Thymus (tissue), 11 donors: ENCODE measurements at regions not wholly inside any gene's neighbourhood (a gene's known extent, or its start where the extent isn't known, plus 50 kb on each side); places are given as distances from the start of the nearest gene placed in this dataset.

ENCODE experiments used
- DNase-seq, 9 donors: peaks; one replicate each; pipeline ENCODE4 v3.0.0-alpha.2; 2013; ENCODE audit warnings: low spot score in 9 of 9, low read depth in 6 of 9, missing footprints in 1 of 9
- H3K27ac ChIP-seq, 2 donors: one replicate each; pipeline ENCODE4 v1.5.1; 2013; ENCODE audit warnings: control low read depth in 1 of 2, low read depth in 1 of 2, low read length in 1 of 2, mild to moderate bottlenecking in 1 of 2, moderate library complexity in 1 of 2
- H3K27me3 ChIP-seq, 2 donors: one replicate each; pipeline ENCODE4 v1.5.1; 2013; ENCODE audit warnings: low read length in 1 of 2; ENCODE audit not compliant: control insufficient read depth in 2 of 2, insufficient read depth in 1 of 2
- H3K36me3 ChIP-seq, 2 donors: one replicate each; pipeline ENCODE4 v1.5.1; 2013; ENCODE audit warnings: low read length in 1 of 2, mild to moderate bottlenecking in 1 of 2, moderate library complexity in 1 of 2; ENCODE audit not compliant: control insufficient read depth in 2 of 2, insufficient read depth in 2 of 2
- H3K4me1 ChIP-seq, 2 donors: one replicate each; pipeline ENCODE4 v1.5.1; 2013; ENCODE audit warnings: low read length in 2 of 2; ENCODE audit not compliant: control insufficient read depth in 2 of 2, insufficient read depth in 2 of 2
- H3K4me3 ChIP-seq, 2 donors: one replicate each; pipeline ENCODE4 v1.5.1; 2013; ENCODE audit warnings: low read length in 2 of 2, control low read depth in 1 of 2, mild to moderate bottlenecking in 1 of 2
- H3K9me3 ChIP-seq, 2 donors: one replicate each; pipeline ENCODE4 v1.5.1; 2013; ENCODE audit warnings: low read length in 1 of 2, mild to moderate bottlenecking in 1 of 2; ENCODE audit not compliant: control insufficient read depth in 2 of 2, insufficient read depth in 1 of 2
- WGBS: extraction: QIAGEN DNeasy Blood & Tissue Kit; methylation state at CpG from one replicate; pipeline ENCODE4 v1.1.7; 2013; 5-methylcytosine and 5-hydroxymethylcytosine counted together
- donor health status: healthy.

DNA sequence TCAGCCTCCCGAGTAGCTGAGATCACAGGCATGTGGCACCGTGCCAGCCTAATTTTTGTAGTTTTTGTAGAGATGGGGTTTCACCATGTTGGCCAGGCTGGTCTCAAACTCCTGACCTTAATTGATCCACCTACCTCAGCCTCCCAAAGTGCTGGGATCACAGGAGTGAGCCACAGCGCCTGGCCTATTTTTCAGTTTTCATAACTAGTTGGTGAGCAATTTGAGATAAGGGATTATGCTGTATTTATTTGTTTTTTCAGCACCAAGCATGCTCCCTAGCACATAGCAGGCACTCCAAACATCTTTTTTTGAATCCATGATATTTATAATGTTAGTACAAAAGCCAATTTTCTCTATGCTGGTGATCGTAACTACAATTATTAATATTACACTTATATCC, 541.2 kb downstream of the SNAPC1 start:
- Histone ChIP-seq H3K9me3 (no peaks in the 10 kb centered on the region), H3K4me1 (no peaks in the 10 kb centered on the region), H3K36me3 (no peaks in the 10 kb centered on the region), H3K27me3 (no peaks in the 10 kb centered on the region), H3K27ac (no peak overlapping the region), H3K4me3 (no peak overlapping the region)
- WGBS: 92% methylated on average over 4 of the region's 4 CpGs
- DNase-seq: no peak

DNA sequence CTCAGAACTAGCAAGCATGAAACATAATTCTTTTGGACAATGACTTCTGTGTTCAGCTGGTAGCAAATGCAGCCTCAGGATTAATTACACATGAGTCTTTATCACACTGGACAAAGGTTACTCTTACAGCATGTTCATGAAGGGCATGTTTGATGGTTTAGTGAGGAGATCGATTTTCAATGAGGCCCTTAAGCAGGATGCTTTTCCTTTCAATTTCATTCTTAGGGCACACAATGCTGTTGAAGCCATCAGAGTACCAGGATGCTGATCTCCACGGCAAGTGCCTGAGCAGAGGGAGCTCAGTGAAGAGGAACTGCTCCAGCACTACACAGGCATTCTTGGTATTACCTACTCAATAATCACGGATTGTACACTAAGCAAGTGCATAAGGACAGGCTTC, 542.0 kb downstream of the SNAPC1 start:
- no peaks in the 10 kb centered on the region for H3K9me3 ChIP-seq
- no peaks in the 10 kb centered on the region for H3K4me1 ChIP-seq
- no peak for DNase-seq
- WGBS: 85% methylated on average over 3 of the region's 3 CpGs
- no peak overlapping the region for H3K4me3 ChIP-seq
- no peaks in the 10 kb centered on the region for H3K36me3 ChIP-seq
- H3K27me3 ChIP-seq: no peaks in the 10 kb centered on the region
- no peak overlapping the region for H3K27ac ChIP-seq

DNA sequence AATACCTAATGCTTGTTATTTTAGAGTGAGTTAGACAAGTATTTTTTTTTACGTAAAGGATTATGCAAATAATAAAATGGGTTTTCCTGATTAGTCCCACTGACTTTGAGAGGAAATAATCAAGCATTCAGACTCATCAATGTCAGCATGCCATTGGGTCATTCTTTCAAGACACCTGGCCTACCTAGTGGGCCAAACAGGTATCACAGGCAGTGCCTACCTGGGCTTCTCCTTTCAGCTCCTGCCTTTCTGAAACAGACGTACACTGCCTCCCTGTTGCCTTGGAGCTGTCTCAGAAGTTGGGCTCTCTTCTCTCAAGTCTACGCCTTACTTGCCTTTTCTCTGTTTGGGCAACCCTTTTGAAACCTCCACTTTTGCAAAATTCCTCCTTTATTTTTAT, 545.6 kb downstream of the SNAPC1 start:
- Histone ChIP-seq H3K36me3 (no peaks in the 10 kb centered on the region), H3K4me3 (no peak overlapping the region), H3K27me3 (no peaks in the 10 kb centered on the region), H3K4me1 (no peaks in the 10 kb centered on the region), H3K9me3 (no peaks in the 10 kb centered on the region), H3K27ac (no peak overlapping the region)
- DNase-seq: no peak
- WGBS: 97% methylated on average over 3 of the region's 3 CpGs

DNA sequence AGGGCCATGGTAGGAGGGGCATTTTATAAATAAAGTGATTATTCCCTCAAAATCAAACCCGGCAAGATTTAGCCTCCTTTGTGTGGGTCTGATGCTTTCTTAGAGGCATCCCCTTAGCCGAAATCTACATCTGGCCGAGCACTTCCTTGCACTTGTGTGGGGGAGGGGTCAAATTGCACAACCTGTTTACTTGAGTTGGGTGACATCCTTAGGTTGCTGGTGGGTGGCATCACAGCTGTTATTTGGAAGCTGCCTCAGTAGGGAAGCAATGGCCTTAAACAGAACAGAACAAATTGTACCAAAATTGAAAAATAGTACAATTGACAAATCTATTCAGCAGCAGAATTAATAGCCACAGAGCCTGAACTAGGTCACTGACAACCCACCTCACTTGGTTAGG, 546.1 kb downstream of the SNAPC1 start:
- Histone ChIP-seq H3K27me3 (no peaks in the 10 kb centered on the region), H3K36me3 (no peaks in the 10 kb centered on the region), H3K9me3 (no peaks in the 10 kb centered on the region), H3K4me3 (no peak overlapping the region), H3K27ac (no peak overlapping the region), H3K4me1 (no peaks in the 10 kb centered on the region)
- no peak for DNase-seq
- 78% methylated on average over 3 of the region's 3 CpGs for WGBS

DNA sequence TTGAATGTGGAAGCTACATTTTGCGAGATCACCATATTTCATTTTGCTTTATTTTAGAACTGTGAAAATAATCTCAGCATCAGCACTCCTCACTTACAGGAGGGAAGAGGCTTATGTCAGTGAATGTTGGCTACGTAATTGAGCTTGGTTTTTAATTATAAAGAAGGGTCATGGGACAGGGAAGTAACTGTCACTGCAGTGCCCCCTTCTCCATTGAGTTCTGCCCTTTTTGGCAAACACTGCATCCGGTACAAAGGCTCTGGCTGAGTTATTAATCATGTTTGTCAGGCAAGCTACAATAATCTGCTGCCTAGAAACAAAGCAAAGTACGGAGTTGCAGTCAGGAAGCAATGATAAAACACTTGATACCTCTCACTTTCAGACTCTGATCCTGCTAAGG, 546.7 kb downstream of the SNAPC1 start:
- H3K27me3 ChIP-seq: no peaks in the 10 kb centered on the region
- H3K4me3 ChIP-seq: no peak overlapping the region
- WGBS: 34% methylated on average over 4 of the region's 4 CpGs
- DNase-seq: no peak
- H3K9me3 ChIP-seq: no peaks in the 10 kb centered on the region
- H3K4me1 ChIP-seq: no peaks in the 10 kb centered on the region
- H3K27ac ChIP-seq: no peak overlapping the region
- H3K36me3 ChIP-seq: no peaks in the 10 kb centered on the region

DNA sequence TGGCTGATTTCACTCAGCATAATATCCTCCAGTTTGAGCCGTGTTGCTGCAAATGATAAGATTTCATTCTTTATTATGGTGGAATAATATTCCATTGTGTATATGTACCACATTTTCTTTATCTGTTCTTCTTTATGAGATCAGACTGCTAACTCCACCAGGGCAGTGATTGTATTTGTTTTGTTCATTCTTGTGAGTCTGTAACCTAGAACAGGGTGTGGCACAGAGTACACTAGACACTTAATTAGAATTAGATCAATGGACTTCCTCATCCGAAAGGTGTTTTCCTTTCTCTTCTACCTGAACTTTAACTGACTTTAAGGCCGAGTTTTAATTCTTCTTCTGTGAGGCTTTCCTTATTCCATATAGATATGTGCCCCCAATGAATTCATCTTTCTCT, 551.0 kb downstream of the SNAPC1 start:
- Histone ChIP-seq H3K36me3 (no peaks in the 10 kb centered on the region), H3K9me3 (no peaks in the 10 kb centered on the region), H3K4me3 (no peak overlapping the region), H3K27me3 (no peaks in the 10 kb centered on the region), H3K4me1 (no peaks in the 10 kb centered on the region), H3K27ac (no peak overlapping the region)
- 96% methylated on average over 3 of the region's 3 CpGs for WGBS
- DNase-seq: no peak

DNA sequence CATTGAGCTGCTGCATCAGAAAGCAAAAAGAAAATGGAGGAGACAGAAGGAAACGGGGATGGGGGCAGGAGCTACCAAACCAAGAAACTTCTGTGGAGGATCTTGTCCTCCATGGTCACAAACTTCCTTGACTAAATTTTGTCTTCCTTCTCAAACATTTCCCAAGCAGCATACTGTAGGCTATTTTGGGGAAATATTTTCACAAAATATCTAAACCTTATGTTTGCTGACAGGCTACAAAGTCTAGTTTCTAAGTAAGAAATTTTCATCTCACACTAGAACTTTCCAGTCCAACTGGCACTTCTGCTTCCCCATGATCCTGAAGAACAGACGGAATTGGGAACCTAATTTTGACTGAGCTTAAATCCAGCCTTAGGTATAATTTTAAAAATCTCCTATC, 552.0 kb downstream of the SNAPC1 start:
- Histone ChIP-seq H3K27me3 (no peaks in the 10 kb centered on the region), H3K27ac (no peak overlapping the region), H3K36me3 (no peaks in the 10 kb centered on the region), H3K4me1 (no peaks in the 10 kb centered on the region), H3K4me3 (no peak overlapping the region), H3K9me3 (no peaks in the 10 kb centered on the region)
- 88% methylated on average over 2 of the region's 2 CpGs for WGBS
- no peak for DNase-seq

DNA sequence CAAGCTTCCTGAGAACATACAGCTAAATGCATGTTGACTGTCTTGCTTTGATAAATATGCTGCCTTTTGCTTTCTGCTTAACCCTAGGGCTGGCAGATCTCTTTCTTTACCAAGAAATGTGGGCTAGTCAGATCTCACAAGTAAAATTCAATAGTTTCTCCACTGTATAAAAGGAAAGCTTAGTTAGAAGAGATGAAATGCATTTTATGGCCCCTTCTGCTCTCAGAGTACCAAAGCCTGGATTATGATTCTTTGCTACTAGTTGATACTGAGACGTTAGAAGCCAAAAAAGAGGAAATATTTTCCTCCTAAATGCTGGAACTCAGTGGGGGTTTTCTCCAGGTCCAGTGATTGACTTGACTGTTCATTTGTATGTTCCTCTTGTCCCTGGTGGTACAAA, 552.7 kb downstream of the SNAPC1 start:
- Histone ChIP-seq H3K9me3 (no peaks in the 10 kb centered on the region), H3K4me1 (no peaks in the 10 kb centered on the region), H3K36me3 (no peaks in the 10 kb centered on the region), H3K4me3 (no peak overlapping the region), H3K27ac (no peak overlapping the region), H3K27me3 (no peaks in the 10 kb centered on the region)
- DNase-seq: no peak
- WGBS: 16% methylated on average over 1 of the region's 1 CpG

DNA sequence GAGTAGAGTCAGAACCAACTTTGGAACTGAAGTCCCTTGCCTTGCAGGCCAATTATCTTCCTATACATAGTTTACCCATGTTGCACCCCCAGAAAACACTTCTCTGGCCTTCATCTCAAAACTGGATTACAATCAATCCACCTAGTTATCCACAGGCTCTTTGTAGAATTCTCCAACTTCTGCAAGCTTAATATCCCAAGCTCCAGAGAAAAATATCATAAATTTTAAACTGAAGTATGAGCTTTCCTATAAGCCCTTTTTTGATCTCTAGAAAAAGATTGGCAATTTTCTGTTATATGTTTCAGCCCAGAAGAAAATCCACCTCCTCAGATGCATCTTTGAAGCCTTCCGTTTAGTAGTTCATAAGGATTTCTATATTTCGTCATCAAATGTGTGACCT, 553.4 kb downstream of the SNAPC1 start:
- no peak for DNase-seq
- H3K9me3 ChIP-seq: no peaks in the 10 kb centered on the region
- H3K4me1 ChIP-seq: no peaks in the 10 kb centered on the region
- H3K36me3 ChIP-seq: no peaks in the 10 kb centered on the region
- no peak overlapping the region for H3K27ac ChIP-seq
- WGBS: 98% methylated on average over 2 of the region's 2 CpGs
- no peak overlapping the region for H3K4me3 ChIP-seq
- no peaks in the 10 kb centered on the region for H3K27me3 ChIP-seq

DNA sequence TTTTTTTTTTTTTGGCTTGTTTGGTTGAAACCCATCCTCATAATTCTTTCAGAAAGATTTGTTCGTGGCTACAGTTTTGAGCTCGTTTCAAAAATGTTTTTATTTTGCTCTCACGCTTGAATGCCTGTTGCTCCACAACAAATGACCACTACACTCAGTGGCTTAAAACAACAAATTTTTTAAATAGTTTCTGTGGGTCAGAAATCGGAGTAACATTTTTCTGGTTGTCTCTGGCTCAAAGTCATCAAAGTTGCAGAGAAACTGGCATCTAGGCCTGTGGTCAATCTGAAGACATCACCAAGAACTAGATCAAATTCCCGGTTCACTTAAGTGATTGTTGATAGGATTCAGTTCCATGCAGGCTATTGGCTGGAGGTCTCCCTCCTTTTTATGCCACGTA, 560.0 kb downstream of the SNAPC1 start:
- Histone ChIP-seq H3K36me3 (no peaks in the 10 kb centered on the region), H3K27ac (no peak overlapping the region), H3K27me3 (no peaks in the 10 kb centered on the region), H3K4me1 (no peaks in the 10 kb centered on the region), H3K4me3 (no peak overlapping the region), H3K9me3 (no peaks in the 10 kb centered on the region)
- 89% methylated on average over 6 of the region's 6 CpGs for WGBS
- DNase-seq: no peak
